MM.1S (cell line): ENCODE measurements at regions not wholly inside any gene's neighbourhood (a gene's known extent, or its start where the extent isn't known, plus 50 kb on each side); places are given as distances from the start of the nearest gene placed in this dataset.

Experiments used
- DNase-seq: peaks from one replicate; pipeline ENCODE4 v3.0.0-alpha.2; 2015
- H2AFZ ChIP-seq: fragments of 300-600 bp; sonication (generic); 2 replicates; pipeline ENCODE4 v1.6.0; 2016; ENCODE audit warnings: antibody characterized with exemption, low read length
- H3F3A ChIP-seq: fragments of 300-600 bp; sonication (generic); 2 replicates; pipeline ENCODE4 v1.6.1; 2016; ENCODE audit warnings: mild to moderate bottlenecking, antibody characterized with exemption, low read length, moderate library complexity, mixed read lengths; ENCODE audit not compliant: insufficient read depth
- H3K27ac ChIP-seq: fragments of 300-600 bp; sonication (generic); 2 replicates; pipeline ENCODE4 v1.5.1; 2016; ENCODE audit warnings: mild to moderate bottlenecking, low read length
- H3K27me3 ChIP-seq: fragments of 300-600 bp; sonication (generic); replicated peaks from 2 replicates; pipeline ENCODE4 v1.6.0; 2016; ENCODE audit warnings: low read length; ENCODE audit not compliant: insufficient read depth
- H3K36me3 ChIP-seq: fragments of 300-600 bp; sonication (generic); replicated peaks from 2 replicates; pipeline ENCODE4 v1.6.1; 2016; ENCODE audit warnings: mild to moderate bottlenecking, low read length, mixed read lengths; ENCODE audit not compliant: insufficient read depth
- H3K4me1 ChIP-seq: fragments of 300-600 bp; sonication (generic); 2 replicates; pipeline ENCODE4 v1.6.1; 2016; ENCODE audit warnings: low read length, mixed read lengths
- H3K4me2 ChIP-seq: fragments of 300-600 bp; sonication (generic); 2 replicates; pipeline ENCODE4 v1.6.0; 2016; ENCODE audit warnings: low read depth, low read length
- H3K4me3 ChIP-seq: fragments of 300-600 bp; sonication (generic); 2 replicates; pipeline ENCODE4 v1.5.1; 2016; ENCODE audit warnings: low read length, mixed read lengths
- H3K79me2 ChIP-seq: fragments of 300-600 bp; sonication (generic); 2 replicates; pipeline ENCODE4 v1.6.1; 2016; ENCODE audit warnings: mixed run types, low read length, mixed read lengths
- H3K9ac ChIP-seq: fragments of 300-600 bp; sonication (generic); 2 replicates; pipeline ENCODE4 v1.6.1; 2016; ENCODE audit warnings: low read length, mixed read lengths
- H3K9me2 ChIP-seq: fragments of 300-600 bp; sonication (generic); replicated peaks from 2 replicates; pipeline ENCODE4 v1.6.1; 2016; ENCODE audit warnings: mild to moderate bottlenecking, low read length, mixed read lengths; ENCODE audit not compliant: insufficient read depth
- H3K9me3 ChIP-seq: fragments of 300-600 bp; sonication (generic); replicated peaks from 2 replicates; pipeline ENCODE4 v1.6.1; 2016; ENCODE audit warnings: mild to moderate bottlenecking, low read length, mixed read lengths; ENCODE audit not compliant: insufficient read depth
- H4K20me1 ChIP-seq: fragments of 300-600 bp; sonication (generic); 2 replicates; pipeline ENCODE4 v1.6.1; 2016; ENCODE audit warnings: mild to moderate bottlenecking, low read length, moderate library complexity, mixed read lengths; ENCODE audit not compliant: insufficient read depth
- CTCF ChIP-seq: fragments of 300-600 bp; sonication (generic); IDR thresholded peaks from 2 replicates; pipeline ENCODE4 v1.5.1; 2016; ENCODE audit warnings: antibody characterized with exemption, low read length, mixed read lengths
- EZH2 ChIP-seq: fragments of 300-600 bp; sonication (generic); optimal IDR thresholded peaks from 2 replicates; pipeline ENCODE3; 2017; ENCODE audit warnings: low read depth, mild to moderate bottlenecking, antibody characterized with exemption, low read length, mixed read lengths
- EZH2phosphoT487 ChIP-seq: fragments of 300-600 bp; sonication (generic); IDR thresholded peaks from 2 replicates; pipeline ENCODE4 v1.6.1; 2018; ENCODE audit warnings: antibody characterized with exemption, low read length

DNA sequence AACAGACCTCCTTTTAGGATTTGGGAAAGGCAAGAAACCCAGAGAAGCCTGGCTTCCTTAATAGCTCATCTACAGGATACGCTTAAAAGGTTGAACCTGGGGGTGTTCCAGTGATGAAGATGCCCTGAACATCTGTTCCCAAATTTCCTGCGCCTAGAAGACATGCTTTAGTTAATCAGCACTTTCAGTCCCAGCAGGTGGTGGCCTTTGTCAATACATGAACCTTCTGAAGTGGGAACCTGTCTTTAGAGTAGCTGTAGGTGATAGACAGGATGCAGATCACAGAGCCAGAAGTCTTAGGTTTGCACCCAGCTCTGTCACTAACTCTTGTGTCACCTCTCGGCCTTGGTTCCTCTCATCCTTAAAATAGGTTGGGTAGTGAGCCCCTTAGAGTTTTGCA is 149.7 kb upstream of the SYNPR start:
- TF ChIP-seq CTCF (no peak), EZH2phosphoT487 (no peak), EZH2 (no peak)
- no peak overlapping the region for H3K4me3 ChIP-seq
- no peaks in the 10 kb centered on the region for H3F3A ChIP-seq
- DNase-seq: no peak
- no peaks in the 10 kb centered on the region for H4K20me1 ChIP-seq
- H2AFZ ChIP-seq: no peak overlapping the region
- no peaks in the 10 kb centered on the region for H3K79me2 ChIP-seq
- H3K27ac ChIP-seq: no peak overlapping the region
- H3K9me2 ChIP-seq: no peaks in the 10 kb centered on the region
- no peaks in the 10 kb centered on the region for H3K36me3 ChIP-seq
- no peak overlapping the region for H3K9ac ChIP-seq
- H3K9me3 ChIP-seq: no peaks in the 10 kb centered on the region
- H3K4me1 ChIP-seq: no peaks in the 10 kb centered on the region
- H3K4me2 ChIP-seq: no peak overlapping the region
- no peaks in the 10 kb centered on the region for H3K27me3 ChIP-seq

DNA sequence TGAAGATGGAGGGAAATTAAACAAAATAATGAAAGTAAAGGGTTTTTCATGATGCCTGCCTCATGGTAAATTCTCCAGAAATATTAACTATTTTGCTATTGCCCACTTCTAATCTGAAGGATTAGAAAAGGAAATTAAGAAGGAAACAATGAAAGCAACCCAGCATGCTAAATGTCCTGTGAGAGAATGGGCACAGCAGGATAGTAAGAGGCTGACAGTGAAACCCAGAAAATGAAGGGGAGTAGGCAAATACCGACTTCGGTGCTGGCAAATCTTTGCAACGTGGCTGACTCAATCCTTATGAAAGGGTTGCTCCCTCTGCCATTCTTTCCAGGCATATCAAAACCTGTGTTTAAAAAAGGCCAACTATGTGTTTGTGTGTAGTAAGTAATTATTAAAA is 147.5 kb upstream of the SYNPR start:
- no peak overlapping the region for H2AFZ ChIP-seq
- no peaks in the 10 kb centered on the region for H3K27me3 ChIP-seq
- H3K79me2 ChIP-seq: no peaks in the 10 kb centered on the region
- no peak overlapping the region for H3K9ac ChIP-seq
- H3K27ac ChIP-seq: no peak overlapping the region
- no peaks in the 10 kb centered on the region for H3K9me3 ChIP-seq
- no peaks in the 10 kb centered on the region for H3K4me1 ChIP-seq
- H3K36me3 ChIP-seq: no peaks in the 10 kb centered on the region
- TF ChIP-seq EZH2 (no peak), EZH2phosphoT487 (no peak), CTCF (no peak)
- no peak for DNase-seq
- no peaks in the 10 kb centered on the region for H3K9me2 ChIP-seq
- H3K4me2 ChIP-seq: no peak overlapping the region
- H4K20me1 ChIP-seq: no peaks in the 10 kb centered on the region
- no peak overlapping the region for H3K4me3 ChIP-seq
- H3F3A ChIP-seq: no peaks in the 10 kb centered on the region

- no peak for DNase-seq
- H4K20me1 ChIP-seq: no peaks in the 10 kb centered on the region
- no peak overlapping the region for H3K4me3 ChIP-seq
- no peaks in the 10 kb centered on the region for H3K4me1 ChIP-seq
- TF ChIP-seq EZH2phosphoT487: no peak
- TF ChIP-seq EZH2: no peak
- TF ChIP-seq CTCF: no peak
- no peak overlapping the region for H3K4me2 ChIP-seq
- H3K9me2 ChIP-seq: no peaks in the 10 kb centered on the region
- no peaks in the 10 kb centered on the region for H3K79me2 ChIP-seq
- H3F3A ChIP-seq: no peaks in the 10 kb centered on the region
- H2AFZ ChIP-seq: no peak overlapping the region
- no peaks in the 10 kb centered on the region for H3K9me3 ChIP-seq
- no peak overlapping the region for H3K27ac ChIP-seq
- H3K9ac ChIP-seq: no peak overlapping the region
- H3K36me3 ChIP-seq: no peaks in the 10 kb centered on the region
- no peaks in the 10 kb centered on the region for H3K27me3 ChIP-seq
Observed at GRCh38 chr3:63132461-63133250, 145.5 kb upstream of the SYNPR start.
